Neural cell (in vitro differentiated cells): ENCODE measurements at regions not wholly inside any gene's neighbourhood (a gene's known extent, or its start where the extent isn't known, plus 50 kb on each side); places are given as distances from the start of the nearest gene placed in this dataset.

Source experiments
- H2AFZ ChIP-seq: fragments of 200-600, 300-800 bp; sonication (generic), shearing (Covaris generic); 2 replicates; pipeline ENCODE4 v1.6.0; 2014; ENCODE audit warnings: low read depth, mild to moderate bottlenecking, antibody characterized with exemption, low read length, moderate library complexity
- H3F3A ChIP-seq: fragments of 200-600 bp; shearing (Covaris generic); 2 replicates; pipeline ENCODE4 v1.6.1; 2016; ENCODE audit warnings: mild to moderate bottlenecking, moderate library complexity, mixed read lengths, antibody characterized with exemption, low read length; ENCODE audit not compliant: insufficient read depth, poor library complexity, severe bottlenecking
- H3K27ac ChIP-seq: fragments of 200-600, 300-800 bp; sonication (generic), shearing (Covaris generic); 2 replicates; pipeline ENCODE4 v1.5.1; 2014; ENCODE audit warnings: mild to moderate bottlenecking, low read length, moderate library complexity
- H3K27me3 ChIP-seq: fragments of 300-800, 200-600 bp; sonication (generic), shearing (Covaris generic); 2 replicates; pipeline ENCODE4 v1.6.0; 2014; ENCODE audit warnings: mild to moderate bottlenecking, low read depth, low read length, moderate library complexity; ENCODE audit not compliant: insufficient read depth
- H3K36me3 ChIP-seq: fragments of 300-800, 200-600 bp; sonication (generic), shearing (Covaris generic); 2 replicates; pipeline ENCODE4 v1.5.1; 2014; ENCODE audit warnings: mild to moderate bottlenecking, antibody characterized with exemption, low read length, moderate library complexity; ENCODE audit not compliant: insufficient read depth
- H3K4me2 ChIP-seq: fragments of 300-800, 200-600 bp; sonication (generic), shearing (Covaris generic); 2 replicates; pipeline ENCODE4 v1.6.0; 2014; ENCODE audit warnings: mild to moderate bottlenecking, low read length
- H3K4me3 ChIP-seq: fragments of 300-800, 200-600 bp; sonication (generic), shearing (Covaris generic); 2 replicates; pipeline ENCODE4 v1.5.1; 2014; ENCODE audit warnings: mild to moderate bottlenecking, low read length, moderate library complexity
- H3K79me2 ChIP-seq: fragments of 200-600 bp; shearing (Covaris generic); replicated peaks from 2 replicates; pipeline ENCODE4 v1.6.0; 2014; ENCODE audit warnings: mild to moderate bottlenecking, low read length, moderate library complexity; ENCODE audit not compliant: insufficient read depth
- H3K9ac ChIP-seq: fragments of 300-800, 200-600 bp; sonication (generic), shearing (Covaris generic); 2 replicates; pipeline ENCODE4 v1.6.1; 2016; ENCODE audit warnings: mild to moderate bottlenecking, low read length, mixed read lengths
- H3K9me2 ChIP-seq: fragments of 200-600 bp; shearing (Covaris generic); 2 replicates; pipeline ENCODE4 v1.6.1; 2016; ENCODE audit warnings: mild to moderate bottlenecking, low read length, mixed read lengths; ENCODE audit not compliant: insufficient read depth
- H3K9me3 ChIP-seq: fragments of 200-600, 300-800 bp; sonication (generic), shearing (Covaris generic); 2 replicates; pipeline ENCODE4 v1.6.1; 2016; ENCODE audit warnings: mild to moderate bottlenecking, mixed run types, low read length, moderate library complexity, mixed read lengths
- H4K20me1 ChIP-seq: fragments of 200-600 bp; shearing (Covaris generic); 2 replicates; pipeline ENCODE4 v1.6.1; 2016; ENCODE audit warnings: mild to moderate bottlenecking, mixed run types; ENCODE audit not compliant: insufficient read depth
- CTCF ChIP-seq: fragments of 450-650 bp; IDR thresholded peaks from 2 replicates; pipeline ENCODE4 v1.5.1; 2014; ENCODE audit warnings: antibody characterized with exemption, mild to moderate bottlenecking, moderate library complexity; ENCODE audit not compliant: poor library complexity, severe bottlenecking
- EP300 ChIP-seq: fragments of 450-650 bp; conservative IDR thresholded peaks from 2 replicates; pipeline ENCODE4 v1.6.1; 2014; ENCODE audit warnings: antibody characterized with exemption, mild to moderate bottlenecking, moderate library complexity; ENCODE audit not compliant: poor library complexity, severe bottlenecking
- EZH2 ChIP-seq: fragments of 200-600, 300-800 bp; shearing (Covaris generic), sonication (generic); IDR thresholded peaks from 2 replicates; pipeline ENCODE4 v1.6.1; 2014; ENCODE audit warnings: antibody characterized with exemption, low read length, borderline replicate concordance, mild to moderate bottlenecking; ENCODE audit not compliant: insufficient read depth, poor library complexity, severe bottlenecking
- MXI1 ChIP-seq: fragments of 450-650 bp; conservative IDR thresholded peaks from 2 replicates; pipeline ENCODE4 v1.6.1; 2014; ENCODE audit warnings: antibody characterized with exemption, mild to moderate bottlenecking; ENCODE audit not compliant: poor library complexity, severe bottlenecking
- POLR2AphosphoS5 ChIP-seq: IDR thresholded peaks from 2 replicates; pipeline ENCODE4 v1.6.1; 2012
- RAD21 ChIP-seq: fragments of 450-650 bp; conservative IDR thresholded peaks from 2 replicates; pipeline ENCODE4 v1.6.1; 2014; ENCODE audit warnings: antibody characterized with exemption, mild to moderate bottlenecking, moderate library complexity
- REST ChIP-seq: IDR thresholded peaks from 2 replicates; pipeline ENCODE4 v1.6.1; 2012; ENCODE audit warnings: borderline replicate concordance
- SMC3 ChIP-seq: fragments of 450-650 bp; conservative IDR thresholded peaks from 2 replicates; pipeline ENCODE4 v1.6.1; 2014; ENCODE audit warnings: antibody characterized with exemption, mild to moderate bottlenecking, moderate library complexity; ENCODE audit not compliant: poor library complexity
- TAF1 ChIP-seq: IDR thresholded peaks from 2 replicates; pipeline ENCODE4 v1.6.1; 2012; ENCODE audit warnings: low read depth

GRCh38 chr13:104967836-104968630 lies 1567.4 kb downstream of the EFNB2 start:
- no peaks in the 10 kb centered on the region for H4K20me1 ChIP-seq
- no peak overlapping the region for H3K4me3 ChIP-seq
- H3K79me2 ChIP-seq = no peaks in the 10 kb centered on the region
- no peaks in the 10 kb centered on the region for H3K27me3 ChIP-seq
- no peak overlapping the region for H2AFZ ChIP-seq
- H3F3A ChIP-seq = no peaks in the 10 kb centered on the region
- no peak overlapping the region for H3K27ac ChIP-seq
- H3K9me3 ChIP-seq = no peaks in the 10 kb centered on the region
- TF ChIP-seq RAD21 (no peak), EP300 (no peak), TAF1 (no peak), EZH2 (no peak), REST (no peak), CTCF (no peak), SMC3 (no peak), POLR2AphosphoS5 (no peak), MXI1 (no peak)
- H3K4me2 ChIP-seq = no peak overlapping the region
- no peaks in the 10 kb centered on the region for H3K9me2 ChIP-seq
- H3K36me3 ChIP-seq = no peaks in the 10 kb centered on the region
- H3K9ac ChIP-seq = no peak overlapping the region

- Histone ChIP-seq H3F3A (no peaks in the 10 kb centered on the region), H3K36me3 (no peaks in the 10 kb centered on the region), H2AFZ (no peak overlapping the region), H3K79me2 (no peaks in the 10 kb centered on the region), H3K9me3 (no peaks in the 10 kb centered on the region), H3K27ac (no peak overlapping the region), H3K9ac (no peak overlapping the region), H4K20me1 (no peaks in the 10 kb centered on the region), H3K27me3 (no peaks in the 10 kb centered on the region), H3K9me2 (no peaks in the 10 kb centered on the region), H3K4me2 (no peak overlapping the region), H3K4me3 (no peak overlapping the region)
- TF ChIP-seq EZH2 = no peak
- no peak for TF ChIP-seq POLR2AphosphoS5
- no peak for TF ChIP-seq MXI1
- TF ChIP-seq RAD21 = no peak
- TF ChIP-seq EP300 = no peak
- no peak for TF ChIP-seq REST
- TF ChIP-seq CTCF = no peak
- no peak for TF ChIP-seq SMC3
- TF ChIP-seq TAF1 = no peak
These were observed 1568.1 kb downstream of the EFNB2 start for GRCh38 chr13:104967376-104967775.
